Eye (tissue), 1 donor: ENCODE measurements at regions not wholly inside any gene's neighbourhood (a gene's known extent, or its start where the extent isn't known, plus 50 kb on each side); places are given as distances from the start of the nearest gene placed in this dataset.
"Not testable (repeated sequence)": the region's sequence is repeated elsewhere in the genome, so short reads cannot be mapped to it uniquely, and the experiment has no call there.

ENCODE experiments used
- DNase-seq: peaks from one replicate; pipeline ENCODE4 v3.0.0-alpha.2; 2015

DNA sequence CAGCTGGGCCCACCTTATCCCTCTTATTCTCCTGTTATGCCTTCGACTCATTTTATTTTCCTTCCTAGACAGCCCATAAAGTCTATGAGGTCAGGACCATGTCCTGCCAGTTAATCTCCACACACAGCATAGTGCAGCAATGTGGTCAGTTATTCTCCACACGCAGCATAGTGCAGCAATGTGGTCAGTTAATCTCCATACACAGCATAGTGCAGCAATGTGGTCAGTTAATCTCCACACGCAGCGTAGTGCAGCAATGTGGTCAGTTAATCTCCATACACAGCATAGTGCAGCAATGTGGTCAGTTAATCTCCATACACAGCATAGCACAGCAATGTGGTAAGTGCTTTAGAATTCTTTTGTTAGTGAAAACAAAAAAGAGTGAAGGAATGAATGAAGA lies 77.8 kb downstream of the TEX36 start:
- no peak for DNase-seq

DNA sequence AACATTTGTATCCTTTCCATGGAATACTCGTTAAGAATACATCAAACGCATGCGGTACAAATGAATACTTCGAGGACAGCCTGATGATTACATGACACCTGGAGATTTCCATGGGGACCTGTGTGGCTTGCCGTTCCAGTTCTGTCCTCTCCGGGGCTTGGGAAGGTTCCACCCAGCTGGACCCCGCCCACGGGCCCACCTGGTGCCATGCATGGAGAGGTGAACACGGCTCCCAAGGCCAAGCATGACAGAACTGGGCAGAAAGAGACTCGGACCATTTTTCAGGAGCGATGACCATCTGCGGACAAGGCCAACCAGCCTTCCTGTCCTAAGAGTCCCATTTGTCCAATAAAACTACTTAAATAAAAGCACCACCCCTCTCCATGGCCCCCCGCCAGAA lies 80.1 kb downstream of the TEX36 start:
- no peak for DNase-seq

DNA sequence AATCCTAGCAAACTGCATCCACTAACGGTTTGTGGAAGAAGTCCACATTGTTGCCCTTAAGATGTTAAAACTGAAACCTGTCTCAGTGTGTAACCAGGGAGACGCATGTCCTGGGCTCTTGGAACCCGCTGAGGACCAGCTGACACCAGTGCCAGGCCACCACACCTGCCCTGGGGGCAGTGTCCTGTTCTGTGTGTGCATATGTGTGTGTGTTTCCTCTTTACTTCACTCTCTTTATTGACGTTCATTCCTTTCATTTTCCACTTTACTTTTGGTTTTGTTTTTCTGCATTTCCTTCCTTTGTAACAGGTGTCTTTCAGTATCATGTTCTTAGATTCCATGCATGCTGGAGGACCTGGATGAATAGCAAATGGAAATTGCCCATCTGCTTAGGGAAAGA lies 83.8 kb downstream of the TEX36 start:
- no peak for DNase-seq

DNA sequence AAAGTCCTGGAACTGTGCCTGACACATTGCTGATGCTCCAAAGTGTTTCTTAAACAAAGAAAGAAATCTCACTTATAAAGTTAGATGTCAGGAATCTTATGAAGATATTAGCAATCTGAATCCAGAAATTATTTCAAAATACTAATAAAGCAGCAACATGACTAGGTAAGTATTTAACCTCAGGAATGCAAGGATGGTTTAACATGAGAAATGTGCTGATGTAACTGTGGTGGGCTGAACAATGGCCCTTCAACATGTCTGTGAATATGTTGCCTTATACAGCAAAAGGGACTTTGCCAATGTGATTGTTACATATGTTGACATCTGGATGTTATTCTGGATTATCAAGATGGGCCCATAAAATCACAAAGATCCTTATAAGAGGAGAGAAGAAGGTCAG lies 87.1 kb downstream of the TEX36 start:
- DNase-seq: no peak

DNA sequence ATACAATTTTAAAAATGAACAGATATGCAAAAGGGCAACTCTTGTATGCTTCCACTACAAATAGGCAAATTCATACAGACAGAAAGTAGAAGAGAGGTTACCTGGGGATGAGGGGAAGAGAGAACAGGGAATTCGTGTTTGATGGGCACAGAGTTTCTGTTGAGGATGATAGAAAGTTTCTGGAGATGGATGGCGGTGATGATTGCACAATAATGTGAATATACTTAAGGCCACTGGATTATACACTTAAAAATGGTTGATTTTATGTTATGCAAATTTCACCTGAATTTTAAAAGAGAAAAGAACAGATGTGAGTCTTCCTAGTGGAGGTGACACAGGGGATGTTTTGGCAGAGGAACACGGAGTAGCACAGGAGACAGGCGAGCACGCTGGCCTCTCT lies 89.3 kb downstream of the TEX36 start:
- DNase-seq: no peak

DNA sequence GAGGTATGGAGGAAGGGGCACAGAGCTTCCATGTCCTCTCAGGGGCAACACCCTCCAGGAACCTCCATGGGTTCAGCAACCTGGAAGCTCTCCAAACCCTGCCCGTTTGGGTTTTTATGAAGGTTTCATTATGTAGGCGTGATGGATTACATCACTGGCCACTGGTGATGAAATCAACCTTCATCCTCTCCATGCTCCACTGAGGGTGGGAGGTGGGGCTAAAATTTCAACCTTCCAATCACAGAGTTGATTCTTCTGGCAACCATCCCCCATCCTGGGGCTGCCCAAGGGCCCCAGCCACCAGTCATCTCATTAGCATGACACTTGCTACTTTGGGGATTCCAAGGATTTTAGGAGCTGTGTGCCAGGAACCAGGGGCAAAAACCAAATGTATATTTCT lies 90.1 kb downstream of the TEX36 start:
- DNase-seq: no peak

DNA sequence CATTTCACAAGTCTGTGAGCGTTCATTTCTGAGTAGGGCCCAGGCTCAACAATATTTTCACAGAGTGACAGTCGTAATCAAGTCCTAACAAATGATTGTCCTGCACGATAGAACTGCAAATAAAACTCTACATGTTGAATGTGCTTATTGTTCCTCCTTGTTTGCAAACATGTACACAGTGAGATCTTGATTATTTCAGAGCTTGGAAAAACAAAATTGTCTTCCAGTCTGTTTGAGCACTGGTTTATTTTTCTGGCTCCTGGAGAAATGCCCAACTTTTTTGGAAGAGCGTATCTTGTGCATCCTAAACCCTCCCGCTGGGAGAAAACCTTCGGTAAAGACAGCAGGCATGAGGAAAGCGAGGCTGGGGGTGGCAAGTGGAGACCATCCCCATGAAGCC lies 91.1 kb downstream of the TEX36 start:
- DNase-seq: no peak

DNA sequence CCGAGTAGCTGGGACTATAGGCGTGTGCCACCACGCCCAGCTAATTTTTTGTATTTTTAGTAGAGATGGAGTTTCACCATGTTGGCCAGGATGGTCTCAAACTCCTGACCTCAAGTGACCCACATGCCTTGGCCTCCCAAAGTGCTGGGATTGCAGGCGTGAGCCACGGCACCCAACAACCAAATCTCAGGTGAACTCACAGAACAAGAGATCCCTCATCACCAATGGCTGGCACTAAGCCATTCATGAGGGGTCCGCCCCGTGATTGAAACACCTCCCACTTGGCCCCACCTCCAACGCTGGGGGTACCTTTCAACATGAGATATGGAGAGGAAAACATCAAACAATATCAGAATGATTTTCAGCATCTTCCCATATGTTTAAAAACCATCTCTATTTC lies 94.2 kb downstream of the TEX36 start:
- not testable (repeated sequence) for DNase-seq

DNA sequence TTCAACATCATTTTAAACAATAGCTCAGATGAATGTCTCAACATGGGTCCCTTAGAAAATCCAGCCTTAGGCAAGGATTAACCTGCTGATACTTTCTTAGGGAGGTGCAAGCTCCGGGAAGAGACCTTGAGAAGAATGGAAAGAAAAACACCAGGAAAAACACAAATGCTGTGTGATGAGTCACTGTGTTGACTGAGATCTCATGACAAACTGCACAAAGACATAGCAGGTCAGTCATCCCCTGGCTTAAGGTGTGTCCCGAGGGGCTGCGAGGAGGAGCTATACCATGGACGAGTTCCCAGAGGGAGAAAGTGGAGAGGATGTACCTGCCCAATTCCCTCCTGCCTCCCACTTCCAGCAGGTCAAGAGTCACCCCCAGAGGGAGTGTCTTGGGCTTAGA lies 98.0 kb downstream of the TEX36 start:
- DNase-seq: no peak

DNA sequence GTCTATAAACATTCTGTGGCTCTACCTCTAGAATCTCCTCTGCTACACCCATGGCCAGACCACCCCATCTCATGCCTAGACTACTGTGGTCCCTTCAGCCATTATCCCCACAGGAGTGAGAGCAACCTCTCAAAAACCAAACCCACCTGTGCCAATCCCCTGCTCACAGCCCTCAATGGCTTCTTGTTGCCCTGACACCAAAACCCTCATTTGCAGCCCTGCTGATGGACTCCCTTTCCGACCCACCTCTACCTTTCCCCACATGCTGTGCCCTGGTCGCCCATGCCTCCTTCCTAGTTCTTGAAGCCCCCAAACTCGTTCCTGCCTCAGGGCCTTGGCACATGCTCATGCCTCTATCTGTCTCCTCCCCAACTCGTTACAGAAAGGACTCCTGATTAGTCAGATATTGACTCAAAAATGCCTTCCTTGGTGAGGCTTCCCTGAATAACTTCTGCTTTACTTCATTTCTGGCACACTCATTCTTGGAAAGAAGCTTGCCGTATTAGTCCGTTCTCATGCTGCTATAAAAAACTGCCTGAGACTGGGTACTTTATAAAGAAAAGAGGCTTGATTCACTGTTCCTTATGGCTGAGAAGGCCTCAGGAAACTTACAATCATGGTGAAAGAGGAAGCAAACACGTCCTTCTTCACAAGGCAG lies 104.2 kb downstream of the TEX36 start:
- DNase-seq: no peak

DNA sequence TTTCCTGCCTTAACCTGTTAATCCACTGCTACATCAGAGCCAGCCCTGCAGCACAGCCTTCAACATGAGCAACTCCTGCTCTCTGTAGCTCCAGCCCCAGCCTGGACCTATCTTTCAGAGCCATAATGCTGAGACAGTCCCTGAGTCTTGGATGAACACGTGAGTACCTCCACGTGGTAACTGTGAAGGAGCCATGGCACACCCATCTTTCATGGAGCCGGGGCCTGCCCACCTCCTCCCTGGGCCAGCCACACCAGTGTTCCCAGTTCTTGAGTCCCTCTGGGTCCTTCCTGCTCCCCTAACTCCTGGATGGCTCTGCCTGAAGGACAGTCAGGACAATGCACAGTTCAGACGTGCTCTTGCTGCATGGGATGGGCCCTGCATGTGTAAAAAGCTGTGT lies 107.1 kb downstream of the TEX36 start:
- no peak for DNase-seq

DNA sequence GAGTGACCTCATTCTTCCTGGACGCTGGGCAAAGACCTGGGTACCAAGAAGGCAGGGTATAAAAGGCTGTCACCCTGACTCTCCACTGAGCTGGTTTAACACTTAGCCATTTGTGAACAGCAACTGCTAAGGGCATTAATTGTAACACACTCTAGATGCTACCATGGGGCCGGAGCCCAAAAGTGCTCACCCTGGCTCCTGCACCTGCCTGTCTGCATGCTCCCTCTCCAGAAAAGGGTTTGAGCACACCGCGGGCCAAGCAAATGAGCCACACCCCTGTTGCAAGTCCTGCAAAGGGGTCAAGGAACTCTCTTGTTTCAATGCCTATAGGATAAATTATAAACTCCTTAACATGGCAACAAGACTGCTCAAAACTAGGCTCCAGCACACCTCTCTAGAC lies 114.8 kb downstream of the TEX36 start:
- no peak for DNase-seq

DNA sequence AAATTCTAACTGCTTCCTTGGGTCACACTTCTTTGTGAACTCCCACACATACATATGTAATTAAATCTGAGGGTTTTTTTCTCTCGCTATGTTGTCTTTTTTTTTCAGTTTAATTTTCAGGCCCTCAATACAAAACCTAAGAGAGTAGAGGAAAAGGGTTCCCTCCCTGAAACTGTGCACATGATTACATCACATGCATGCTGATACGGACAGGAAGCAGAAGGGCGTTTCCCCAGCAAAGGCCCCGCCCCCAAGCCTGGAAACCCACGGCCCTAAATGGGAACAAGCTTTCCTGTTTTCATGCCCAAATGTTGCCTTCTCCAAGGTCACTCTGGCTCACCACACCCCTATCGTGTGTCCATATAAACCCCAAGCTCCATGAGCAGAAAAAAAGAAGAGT lies 115.4 kb downstream of the TEX36 start:
- no peak for DNase-seq

DNA sequence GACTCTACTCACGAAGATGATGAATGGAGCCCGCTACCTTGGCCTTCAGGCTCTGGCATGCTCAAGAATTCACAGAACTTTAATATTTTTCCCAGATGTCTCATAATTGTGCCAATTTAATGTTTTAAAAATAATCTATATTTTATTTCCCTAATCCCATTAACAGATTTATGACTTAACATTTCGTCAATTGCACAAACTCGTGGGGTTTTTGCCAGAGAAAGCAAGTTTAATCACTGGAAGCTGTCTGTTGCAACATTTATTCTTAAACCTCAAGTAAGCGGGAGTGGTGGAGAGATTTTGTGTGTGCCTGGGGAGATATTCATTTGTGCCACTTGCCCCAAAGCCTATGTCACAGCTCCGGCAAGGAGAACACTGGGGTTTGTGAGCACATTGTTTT lies 117.9 kb downstream of the TEX36 start:
- no peak for DNase-seq

DNA sequence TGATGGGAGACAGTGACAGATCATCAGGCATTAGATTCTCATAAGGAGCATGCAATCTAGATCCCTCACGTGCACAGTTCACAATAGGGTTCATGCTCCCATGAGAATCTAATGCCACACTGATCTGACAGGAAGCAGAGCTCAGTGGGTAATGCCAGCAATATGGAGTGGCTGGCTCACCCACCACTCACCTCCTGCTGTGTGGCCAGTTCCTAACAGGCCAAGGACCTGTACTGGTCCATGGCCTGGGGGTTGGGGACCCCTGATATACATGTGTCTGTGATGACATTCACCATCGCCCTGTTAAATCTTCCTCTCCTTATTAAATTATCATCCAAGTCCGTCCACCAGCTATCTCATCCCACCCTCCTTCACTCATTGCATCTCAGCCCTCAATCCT lies 118.4 kb downstream of the TEX36 start:
- no peak for DNase-seq

DNA sequence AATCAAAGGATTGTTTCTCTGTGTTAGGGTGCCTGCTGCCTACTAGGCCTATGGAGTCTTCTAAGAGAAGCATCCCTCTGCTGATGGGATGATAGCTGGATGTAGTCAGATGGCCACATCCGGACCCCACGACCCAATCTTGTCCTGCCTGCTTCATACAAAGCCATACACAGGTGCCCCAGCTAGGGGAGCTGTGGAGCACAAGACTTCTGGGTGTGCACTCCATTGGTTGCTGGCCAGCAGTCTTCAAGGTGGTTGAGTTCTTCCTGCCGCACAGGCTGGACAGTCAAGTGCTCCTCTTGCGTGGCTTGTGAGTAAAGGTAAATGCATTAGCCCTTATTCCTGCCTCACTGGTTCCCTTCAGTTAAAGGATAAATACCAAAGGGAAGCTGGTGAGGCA lies 120.2 kb downstream of the TEX36 start:
- DNase-seq: no peak

DNA sequence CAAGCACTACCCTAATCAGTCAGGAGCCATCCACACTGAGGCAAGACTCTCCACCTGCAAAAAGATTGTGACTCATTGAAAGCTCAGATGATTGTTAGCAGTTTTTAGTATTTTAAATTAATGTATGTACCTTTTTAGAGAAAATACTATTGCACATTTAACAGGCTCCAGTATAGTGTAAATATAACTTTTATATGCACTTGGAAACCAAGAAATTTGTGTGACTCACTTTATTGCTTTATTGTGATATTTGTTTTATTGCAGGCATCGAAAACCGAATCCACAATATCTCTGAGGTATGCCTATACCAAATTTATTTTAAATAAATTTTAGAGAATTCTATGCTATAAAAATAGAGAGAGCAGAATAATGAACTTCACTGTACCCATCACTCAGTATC lies 122.0 kb downstream of the TEX36 start:
- no peak for DNase-seq

DNA sequence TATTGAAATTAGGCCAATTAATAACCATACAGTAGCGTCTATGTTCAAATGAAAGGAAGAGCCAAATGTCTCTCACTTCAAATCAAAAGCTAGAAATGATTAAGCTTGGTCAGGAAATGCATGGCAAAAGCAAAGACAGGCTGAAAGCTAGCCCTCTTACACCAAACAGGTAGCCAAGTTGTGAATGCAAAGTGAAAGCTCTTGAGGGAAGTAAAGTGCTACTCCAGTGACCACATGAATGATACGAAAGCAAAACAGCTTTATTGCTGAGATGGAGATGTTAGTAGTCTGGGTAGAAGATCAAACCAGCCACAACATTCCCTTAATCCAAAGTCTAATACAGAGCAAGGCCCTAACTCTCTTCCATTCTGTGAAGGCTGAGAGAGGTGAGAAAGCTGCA lies 123.8 kb downstream of the TEX36 start:
- DNase-seq: no peak

DNA sequence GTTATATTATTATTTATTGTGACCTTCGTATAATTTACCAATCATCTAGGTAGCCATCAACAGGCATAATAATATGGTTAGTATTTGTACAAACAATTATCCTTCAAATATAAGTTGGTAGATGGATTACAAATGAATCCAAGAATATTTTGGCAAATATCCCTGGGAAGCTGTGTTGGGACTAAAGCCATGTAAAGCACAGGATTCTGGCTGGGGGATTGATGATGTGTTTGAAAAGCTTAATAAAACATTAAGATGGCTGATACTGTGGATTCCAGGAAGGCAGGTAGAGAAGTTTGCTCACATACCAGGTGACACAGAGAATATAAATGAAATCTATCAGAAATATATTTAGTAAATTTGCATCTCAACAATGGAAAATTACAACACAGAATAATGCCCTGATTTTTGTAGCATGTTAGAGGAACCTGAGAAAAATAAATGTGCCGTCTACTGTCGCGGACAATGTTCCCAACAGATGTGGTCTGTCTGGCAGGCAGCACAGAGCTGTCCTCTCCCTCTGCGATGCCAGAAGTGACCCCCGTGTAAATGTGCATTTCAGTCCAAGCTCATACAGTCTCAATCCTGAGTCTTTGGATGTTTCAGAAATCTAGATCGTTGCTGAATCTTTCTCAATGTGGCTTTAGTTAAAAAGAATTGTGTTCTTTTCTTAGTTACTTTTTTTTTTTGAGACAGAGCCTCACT lies 125.0 kb downstream of the TEX36 start:
- DNase-seq: no peak

DNA sequence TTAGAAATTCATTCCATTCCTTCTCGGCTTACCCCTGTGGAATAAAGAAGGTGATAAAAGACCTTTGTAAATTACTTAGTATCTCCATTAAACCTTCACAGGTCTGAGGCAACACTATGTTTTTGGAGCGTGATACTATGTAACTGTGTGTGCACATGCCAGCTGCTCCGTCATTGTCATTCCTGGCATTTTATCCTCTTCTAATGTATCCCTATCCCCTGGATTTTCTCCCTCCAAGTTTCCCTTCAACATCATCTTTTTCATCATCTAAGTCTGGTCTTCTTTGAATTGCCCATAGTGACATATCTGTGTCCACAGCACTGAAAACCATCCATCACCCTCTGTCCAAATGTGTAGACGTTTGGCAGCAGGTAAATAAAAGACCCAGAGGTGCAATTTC lies 125.7 kb downstream of the TEX36 start:
- no peak for DNase-seq

DNA sequence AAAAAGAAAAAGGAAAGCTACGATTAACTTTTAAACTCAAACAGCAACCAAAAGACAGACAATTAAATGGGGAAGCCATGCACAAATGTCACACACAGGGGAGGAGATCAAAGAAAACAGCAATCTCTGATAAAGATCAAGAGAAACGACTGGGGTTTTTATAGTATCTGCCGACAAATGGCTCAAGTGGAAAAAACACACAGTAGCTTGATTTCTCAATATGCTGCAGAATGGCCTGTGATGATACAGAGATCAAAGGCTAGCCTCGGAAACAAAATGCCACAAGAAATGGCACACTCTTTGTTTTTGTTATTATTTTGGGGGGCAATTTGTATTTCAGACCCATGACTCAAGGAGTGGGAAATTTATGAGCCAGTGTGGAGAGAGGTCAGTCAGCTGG lies 126.1 kb downstream of the TEX36 start:
- no peak for DNase-seq

DNA sequence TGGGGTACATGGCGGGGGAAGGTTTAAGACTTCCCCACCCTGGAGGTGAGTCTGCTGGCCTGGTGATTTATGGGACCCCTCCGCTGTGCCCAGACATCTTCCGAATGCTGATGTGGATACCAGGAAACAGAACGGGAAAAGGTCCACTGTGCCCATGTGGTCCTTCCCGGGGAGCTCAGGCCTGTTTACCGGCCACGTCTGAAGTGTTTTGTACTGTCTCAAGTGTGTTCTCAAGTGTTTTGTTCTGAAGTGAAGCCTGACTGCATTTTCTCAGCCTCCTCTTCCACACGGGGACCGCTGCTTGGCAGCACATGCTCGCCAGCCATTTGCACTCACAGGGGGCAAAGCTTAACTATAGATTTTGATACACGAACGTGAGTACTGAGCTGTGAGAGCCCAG lies 127.2 kb downstream of the TEX36 start:
- DNase-seq: no peak

DNA sequence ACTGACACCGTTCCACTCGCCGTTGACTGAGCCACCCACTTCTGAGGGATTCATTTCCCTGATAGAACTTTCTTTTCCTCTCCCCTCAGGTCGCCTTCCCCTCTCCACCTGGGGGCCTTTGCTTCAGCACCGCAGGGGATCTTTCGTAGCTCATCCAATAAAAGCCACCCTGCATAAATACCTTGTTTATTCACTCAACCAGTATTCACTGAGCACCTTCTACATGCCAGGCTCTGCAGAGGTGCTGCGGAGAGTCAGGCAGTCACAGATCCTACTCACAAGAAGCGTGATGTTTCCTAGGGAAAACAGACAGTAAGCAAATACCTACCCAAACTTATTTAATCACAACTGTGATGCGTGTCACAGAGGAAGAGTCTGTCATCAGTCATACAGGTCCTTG lies 127.7 kb downstream of the TEX36 start:
- DNase-seq: no peak

DNA sequence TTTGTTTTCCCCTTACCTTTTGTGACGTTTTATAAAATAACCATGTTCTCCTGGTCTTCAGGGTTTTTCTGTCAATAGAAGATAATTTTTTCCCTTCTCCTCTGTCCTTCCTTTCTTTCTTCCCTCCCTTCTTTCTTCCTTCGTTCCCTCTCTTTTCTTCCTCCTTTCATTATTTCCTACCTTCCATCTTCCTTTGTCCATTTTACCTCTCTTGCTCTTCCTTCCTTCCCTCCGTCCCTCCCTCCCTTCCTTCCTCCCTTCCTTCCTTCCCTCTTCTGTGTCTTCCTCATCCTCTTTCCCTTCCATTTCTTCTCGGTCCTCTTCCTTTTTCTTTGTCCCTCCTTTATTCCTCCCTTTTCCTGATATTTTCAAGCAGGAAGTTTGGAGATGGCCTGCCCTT lies 128.2 kb downstream of the TEX36 start:
- DNase-seq: no peak

DNA sequence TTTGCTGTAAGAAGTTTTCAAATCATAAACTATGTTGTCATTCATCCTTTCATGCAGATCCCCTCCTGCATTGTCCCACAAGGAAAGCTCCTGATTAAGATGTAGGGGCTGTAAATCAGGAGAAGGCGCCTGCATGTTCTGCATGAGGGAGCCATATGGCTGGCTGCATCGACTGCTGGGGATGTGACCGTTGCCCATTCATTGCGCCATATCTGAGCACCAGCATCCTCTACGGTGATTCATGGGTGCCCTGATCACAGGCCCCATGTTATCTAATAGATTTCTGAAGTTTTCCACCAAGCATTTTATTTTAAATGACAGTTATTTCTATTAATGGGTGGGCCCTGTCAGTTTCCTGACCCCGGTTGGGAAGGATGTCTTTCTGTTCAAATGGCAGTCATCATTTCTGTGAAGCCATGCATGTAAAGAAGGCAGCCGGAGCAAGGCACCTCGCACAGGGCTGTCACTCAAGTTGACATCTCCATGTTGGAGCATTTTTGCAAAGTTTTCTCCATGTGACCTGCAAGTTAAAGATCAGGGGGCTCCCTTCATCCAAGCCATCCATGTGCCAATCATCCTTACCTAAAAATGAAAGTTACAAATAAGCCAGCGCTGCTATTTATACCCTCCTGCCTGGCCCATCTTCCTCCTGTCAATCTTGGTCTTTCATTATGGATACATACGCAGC lies 128.8 kb downstream of the TEX36 start:
- peak; percentile 21 for DNase-seq
